ENCODE measurements at regions not wholly inside any gene's neighbourhood (a gene's known extent, or its start where the extent isn't known, plus 50 kb on each side); places are given as distances from the start of the nearest gene placed in this dataset.

GRCh38 chr3:44098656-44099415 is 142.8 kb upstream of the TOPAZ1 start:
- DNase-seq, result no peak

- no peak for DNase-seq
These were observed 142.0 kb upstream of the TOPAZ1 start for GRCh38 chr3:44099566-44100297.

- DNase-seq, result no peak
These were observed 141.4 kb upstream of the TOPAZ1 start for GRCh38 chr3:44100298-44100695.

GRCh38 chr3:44104043-44104442 is 137.6 kb upstream of the TOPAZ1 start:
- no peak for DNase-seq

DNA sequence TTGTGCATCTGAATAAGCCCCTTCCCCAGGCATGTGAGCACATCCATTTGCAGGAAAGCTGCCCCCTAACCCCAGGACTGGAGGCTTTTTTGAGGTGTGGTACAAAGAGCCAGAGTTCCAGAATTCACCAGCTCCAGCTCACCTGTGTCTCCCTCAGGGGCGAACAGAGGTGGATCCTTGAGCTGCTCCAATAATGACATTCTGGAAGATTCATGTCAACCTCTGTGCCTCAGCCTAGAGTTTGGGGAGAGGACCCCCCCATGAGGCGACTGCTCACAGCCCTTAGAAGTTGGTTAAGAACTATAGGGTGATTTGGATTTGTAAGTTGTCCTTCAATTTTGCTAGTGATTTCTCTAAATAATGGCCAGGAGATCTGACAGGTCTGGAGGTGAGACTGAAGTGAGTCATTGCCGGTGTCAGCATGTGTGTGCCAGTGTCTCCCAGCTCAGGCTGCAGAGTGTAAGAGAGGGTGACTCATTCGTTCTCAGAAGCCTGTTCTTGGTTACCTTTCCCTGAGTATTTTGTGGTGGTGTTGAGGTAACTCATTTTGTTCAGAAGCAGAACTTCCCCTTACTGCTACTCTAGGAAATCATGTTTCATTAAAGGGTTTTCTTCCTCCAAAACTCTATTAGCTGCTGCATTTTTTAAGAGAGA is 136.9 kb upstream of the TOPAZ1 start:
- no peak for DNase-seq

- no peak for DNase-seq
These were observed 136.1 kb upstream of the TOPAZ1 start for GRCh38 chr3:44105571-44105970.

DNA sequence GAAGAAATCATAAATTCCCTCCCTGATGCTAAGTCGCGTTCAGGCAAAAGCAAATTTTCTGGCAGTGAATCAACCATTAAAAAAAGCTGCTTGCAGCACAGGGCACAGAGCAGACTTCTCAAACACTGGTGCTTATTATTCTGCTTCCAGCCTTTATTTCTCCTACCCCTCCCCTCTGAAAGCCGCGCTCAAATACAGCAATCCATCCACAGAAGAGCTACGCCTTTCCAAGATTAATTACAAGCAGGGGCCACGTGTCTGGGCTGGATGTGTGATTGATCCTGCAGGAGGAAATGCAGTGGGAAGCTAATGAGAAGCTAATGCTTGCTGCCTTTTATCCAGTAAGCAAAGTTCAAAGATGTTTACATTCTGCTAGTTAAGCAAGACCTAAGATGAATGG is 134.9 kb upstream of the TOPAZ1 start:
- DNase-seq, result no peak

GRCh38 chr3:44108481-44108880 is 133.2 kb upstream of the TOPAZ1 start:
- no peak for DNase-seq

DNA sequence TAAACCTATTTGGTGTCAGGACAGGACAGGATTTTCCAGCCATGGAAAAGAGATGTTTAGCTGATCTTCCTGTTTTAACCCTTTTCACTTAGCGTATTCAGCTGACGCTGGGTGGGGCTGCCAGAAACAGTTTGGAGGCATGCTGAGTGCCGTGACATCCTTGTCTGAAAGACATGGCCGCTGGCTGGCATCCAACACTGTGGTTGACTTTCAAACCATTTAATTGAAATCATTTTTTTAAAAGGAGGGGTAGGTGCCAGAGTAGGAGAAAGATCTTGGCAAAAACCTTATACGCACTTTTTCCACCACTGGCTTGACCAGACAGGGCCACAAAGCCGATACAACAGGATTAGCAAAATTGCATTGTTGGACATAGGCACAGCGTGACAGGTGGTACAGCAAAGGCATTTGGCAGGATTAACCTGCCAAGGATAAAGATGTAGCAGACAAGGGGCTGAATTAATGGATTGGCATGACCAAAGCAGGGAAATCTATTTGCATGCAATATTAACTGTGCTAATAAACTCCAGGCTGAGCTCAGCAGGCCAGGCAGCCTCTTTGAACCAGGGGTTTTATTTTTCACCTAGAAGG is 131.8 kb upstream of the TOPAZ1 start:
- no peak for DNase-seq

DNA sequence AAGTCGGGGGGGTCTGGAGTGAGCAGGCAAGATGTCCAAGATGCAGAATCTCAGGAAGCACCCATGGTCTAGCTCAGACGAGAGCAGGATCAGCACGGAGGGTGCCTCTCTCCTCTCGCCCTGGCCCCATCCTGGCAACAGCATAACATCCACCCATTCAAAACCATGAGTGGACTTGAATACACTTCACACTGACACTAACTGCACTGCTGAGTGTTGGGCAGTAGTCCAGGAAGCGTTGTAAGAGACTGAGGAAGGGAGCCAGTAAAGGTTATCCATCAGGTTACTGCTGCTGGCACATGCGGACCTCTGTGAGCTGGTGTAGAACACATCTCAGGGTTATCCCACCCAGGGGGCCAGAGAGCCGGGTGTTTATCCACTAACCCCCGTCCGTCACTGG is 131.0 kb upstream of the TOPAZ1 start:
- no peak for DNase-seq

GRCh38 chr3:44111482-44111881 is 130.2 kb upstream of the TOPAZ1 start:
- no peak for DNase-seq

DNA sequence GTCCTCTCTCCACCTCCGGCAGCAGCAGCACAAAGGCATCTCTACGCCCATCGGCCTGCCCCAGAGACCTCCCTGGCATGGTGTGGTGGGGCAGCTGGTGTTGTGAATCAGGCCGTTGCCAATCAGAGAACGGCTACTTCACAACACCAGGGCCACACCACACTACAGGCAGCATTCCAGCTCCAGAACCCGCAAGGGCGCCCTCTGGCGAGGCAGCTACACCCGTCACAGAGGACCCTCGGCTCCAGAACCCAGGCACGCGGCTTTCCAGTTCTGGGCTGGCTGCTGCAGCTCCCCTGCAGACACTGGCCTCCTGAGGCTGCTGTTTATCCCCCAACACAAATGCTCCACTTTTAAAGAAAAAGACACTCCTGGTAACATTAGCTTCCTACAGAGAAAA is 127.5 kb upstream of the TOPAZ1 start:
- peak; percentile 38 for DNase-seq

- no peak for DNase-seq
These were observed 124.4 kb upstream of the TOPAZ1 start for GRCh38 chr3:44117239-44117638.

GRCh38 chr3:44117736-44118135 is 124.0 kb upstream of the TOPAZ1 start:
- DNase-seq, result no peak

GRCh38 chr3:44120721-44121582 is 120.7 kb upstream of the TOPAZ1 start:
- DNase-seq, result peak; percentile 18

GRCh38 chr3:44125246-44125645 is 116.4 kb upstream of the TOPAZ1 start:
- peak; percentile 56 for DNase-seq

DNA sequence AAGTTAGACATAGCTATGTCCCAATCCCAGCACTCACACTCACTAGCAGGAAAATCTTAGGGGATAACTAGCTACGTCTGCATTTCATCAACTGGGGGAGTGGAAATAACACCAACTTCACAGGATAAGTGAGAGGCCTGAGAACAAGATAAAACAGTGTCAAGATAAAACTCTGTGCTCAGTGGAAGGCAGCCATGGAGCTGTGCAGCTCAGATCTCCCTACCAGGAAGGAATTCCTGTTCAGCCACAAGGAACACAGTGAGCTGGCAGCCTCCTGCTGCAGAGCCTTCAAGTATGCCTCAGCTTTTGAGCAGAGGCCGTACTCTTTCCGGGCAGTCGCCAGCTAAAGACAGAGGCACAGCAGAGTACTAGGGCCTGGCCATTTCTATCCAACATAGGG is 115.8 kb upstream of the TOPAZ1 start:
- DNase-seq, result peak; percentile 60

- DNase-seq, result no peak
These were observed 113.5 kb upstream of the TOPAZ1 start for GRCh38 chr3:44128057-44128775.

DNA sequence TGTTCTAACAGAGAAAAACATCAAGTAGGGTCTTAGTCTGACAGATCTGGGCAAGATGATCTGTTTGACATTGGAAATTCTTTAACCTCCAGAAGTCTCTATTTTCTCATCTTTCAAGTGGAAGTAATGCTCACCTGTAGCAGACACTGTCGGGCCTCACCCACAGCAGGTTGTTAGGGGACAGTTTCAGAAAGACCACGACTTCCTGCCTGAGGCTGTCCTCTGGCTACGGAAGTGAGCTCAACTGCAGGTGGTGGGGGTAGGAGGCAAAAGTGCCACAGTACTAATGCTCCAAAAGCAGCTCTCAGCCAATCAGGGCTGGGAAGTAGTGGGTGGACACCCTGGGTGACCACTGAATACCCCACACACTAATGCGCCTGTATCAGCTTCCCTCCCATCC is 111.4 kb upstream of the TOPAZ1 start:
- no peak for DNase-seq

DNA sequence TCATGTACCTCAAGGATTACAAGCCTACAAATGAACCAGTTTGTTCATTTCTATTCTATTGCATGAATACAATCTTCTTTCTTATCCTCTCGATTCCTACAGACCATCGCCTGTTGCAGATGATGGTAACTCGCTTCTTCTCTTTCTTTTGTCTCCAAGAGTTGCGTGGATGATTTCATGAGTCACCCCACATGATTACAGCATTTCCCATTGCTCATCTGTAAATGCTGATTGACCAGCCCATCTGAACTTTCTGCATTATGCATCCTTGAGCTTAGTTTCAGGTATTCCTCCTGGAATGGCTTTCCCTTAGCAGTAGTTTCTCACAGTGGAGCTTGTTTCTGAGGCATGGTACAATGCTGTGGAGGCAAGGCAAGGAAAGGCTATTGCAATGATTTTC is 109.6 kb upstream of the TOPAZ1 start:
- DNase-seq, result no peak

DNA sequence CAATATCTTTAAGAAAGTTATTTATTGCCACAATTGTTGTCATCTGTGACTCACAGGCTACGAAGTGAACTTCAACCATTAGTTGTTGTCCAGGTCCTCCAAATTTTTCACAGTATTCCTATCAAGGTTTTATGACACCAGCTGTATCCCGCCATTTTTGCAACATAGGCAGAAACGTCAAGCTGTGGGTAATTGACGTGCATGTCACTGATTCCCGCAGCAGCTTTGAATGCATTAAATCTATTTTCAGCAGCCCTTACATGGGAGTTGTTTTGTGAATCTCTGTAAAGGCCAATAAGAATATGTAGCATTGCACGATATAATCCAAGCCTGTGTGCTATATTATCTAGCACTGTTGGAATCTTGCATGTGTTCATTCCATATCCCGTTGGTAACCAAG is 109.1 kb upstream of the TOPAZ1 start:
- no peak for DNase-seq

DNA sequence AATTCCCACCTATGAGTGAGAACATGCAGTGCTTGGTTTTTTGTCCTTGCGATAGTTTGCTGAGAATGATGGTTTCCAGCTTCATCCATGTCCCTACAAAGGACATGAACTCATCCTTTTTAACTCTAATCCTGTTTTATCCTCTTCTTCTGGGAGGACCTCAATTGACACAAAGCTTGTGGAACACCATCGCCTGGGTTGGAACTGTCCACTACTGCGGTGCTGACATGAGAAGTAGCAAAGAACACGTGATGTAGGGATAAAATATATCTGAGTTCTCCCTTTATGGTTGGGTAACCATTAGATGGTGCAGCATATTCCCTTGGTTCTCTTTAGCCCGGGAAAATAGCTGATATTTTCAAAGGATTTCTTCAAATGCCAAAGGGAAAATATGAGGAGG is 105.3 kb upstream of the TOPAZ1 start:
- peak; percentile 22 for DNase-seq

All from fibroblast of skin of scalp (primary cell).